Kasumi-1 (cell line): ENCODE measurements at regions not wholly inside any gene's neighbourhood (a gene's known extent, or its start where the extent isn't known, plus 50 kb on each side); places are given as distances from the start of the nearest gene placed in this dataset.

Experiments used
- DNase-seq, 2 experiments: peaks; one replicate each; lab custom pipeline; 2025; lab: John Stamatoyannopoulos, UW

DNA sequence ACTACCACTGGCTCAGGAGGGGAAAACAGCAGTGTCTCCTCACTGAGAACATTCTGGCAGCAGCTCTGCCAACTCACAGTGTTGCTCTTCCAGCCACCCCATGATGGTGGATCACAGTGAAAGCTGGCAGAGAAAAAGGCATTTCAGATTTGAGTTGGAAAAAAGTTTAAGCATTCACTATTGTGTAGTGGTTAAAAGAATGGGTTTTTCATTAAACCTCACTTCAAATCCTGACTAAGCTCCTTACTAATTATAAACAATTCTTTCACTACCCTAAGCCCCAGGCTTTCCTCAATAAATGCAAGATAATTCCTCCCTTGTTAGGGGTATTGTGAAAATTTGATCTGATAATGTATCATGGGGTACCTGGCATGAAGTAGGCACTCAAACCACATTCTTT, 518.1 kb downstream of the SNAPC1 start:
- no peak for DNase-seq

DNA sequence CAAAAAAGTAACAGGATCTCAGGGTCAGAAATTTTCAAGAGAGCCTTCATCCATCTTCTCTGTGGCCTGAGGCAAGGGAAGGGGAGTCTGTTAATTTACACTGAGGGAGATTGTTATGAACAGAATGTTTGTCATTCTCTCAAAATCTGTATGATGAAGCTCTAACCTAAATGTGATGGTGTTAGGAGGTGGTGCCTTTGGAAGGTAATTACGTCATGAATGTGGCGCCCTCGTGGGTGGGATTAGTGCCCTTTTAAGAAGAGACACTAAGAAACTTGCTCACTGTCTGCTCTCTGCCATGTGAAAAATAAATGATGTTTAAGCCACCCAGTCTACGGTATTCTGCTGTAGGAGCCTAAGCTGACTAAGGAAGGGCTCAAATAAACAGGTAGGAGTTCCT, 521.6 kb downstream of the SNAPC1 start:
- no peak for DNase-seq

DNA sequence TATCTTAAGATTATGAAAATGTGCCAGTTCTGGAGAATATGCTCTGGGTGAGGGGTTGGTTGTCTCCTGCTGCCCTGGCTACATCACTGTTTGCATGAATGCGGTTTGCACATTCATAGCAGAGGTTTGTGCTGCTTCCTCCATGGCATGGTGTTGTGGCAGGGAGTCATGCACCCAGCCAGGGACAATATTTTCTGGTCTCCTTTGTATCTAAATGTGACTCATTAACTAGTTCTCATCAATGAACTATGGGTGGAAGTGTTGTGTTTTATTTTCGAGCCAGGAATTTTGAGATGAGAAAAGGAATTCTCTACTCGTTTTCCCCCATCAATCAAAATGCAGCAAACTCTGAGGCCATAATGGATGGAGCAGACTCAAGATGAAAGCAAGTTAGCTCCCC, 527.3 kb downstream of the SNAPC1 start:
- no peak for DNase-seq

DNA sequence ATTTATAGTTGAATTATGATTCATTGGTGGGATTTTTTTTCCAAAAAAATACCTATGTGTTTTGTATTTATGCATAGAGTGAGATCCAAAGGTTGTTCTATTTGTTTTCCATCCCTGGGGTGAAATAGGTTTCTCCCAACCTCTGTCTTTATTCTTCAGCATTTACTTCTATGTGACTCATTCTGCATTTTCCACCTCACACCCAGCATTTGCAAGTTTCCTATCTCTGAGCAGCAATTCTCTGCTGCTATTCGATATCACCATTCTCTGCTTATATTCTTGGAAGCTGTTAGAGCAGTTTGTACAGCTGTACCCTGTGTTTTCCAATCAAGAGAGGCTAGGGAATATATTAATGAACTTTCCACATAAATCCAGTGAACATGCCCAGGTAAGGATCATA, 538.9 kb downstream of the SNAPC1 start:
- no peak for DNase-seq

DNA sequence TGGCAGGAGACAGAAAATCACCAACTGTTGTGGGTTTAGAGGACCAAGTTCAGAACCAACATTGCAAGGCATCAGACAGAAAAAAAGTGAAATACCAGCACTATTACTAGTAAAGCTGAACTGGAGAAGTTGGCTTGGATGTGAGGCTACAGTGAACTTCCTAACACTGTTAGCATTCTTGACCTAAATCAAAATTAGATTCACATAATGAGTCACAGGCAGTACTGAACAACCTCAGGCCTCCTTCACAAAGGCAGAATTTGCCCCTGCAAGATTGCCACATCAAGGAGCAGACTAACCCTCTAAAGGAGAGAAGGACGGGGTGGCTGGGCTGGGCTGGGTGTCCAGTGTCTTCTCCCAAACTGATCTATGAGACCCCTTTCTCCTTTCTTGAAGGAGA, 539.7 kb downstream of the SNAPC1 start:
- no peak for DNase-seq

DNA sequence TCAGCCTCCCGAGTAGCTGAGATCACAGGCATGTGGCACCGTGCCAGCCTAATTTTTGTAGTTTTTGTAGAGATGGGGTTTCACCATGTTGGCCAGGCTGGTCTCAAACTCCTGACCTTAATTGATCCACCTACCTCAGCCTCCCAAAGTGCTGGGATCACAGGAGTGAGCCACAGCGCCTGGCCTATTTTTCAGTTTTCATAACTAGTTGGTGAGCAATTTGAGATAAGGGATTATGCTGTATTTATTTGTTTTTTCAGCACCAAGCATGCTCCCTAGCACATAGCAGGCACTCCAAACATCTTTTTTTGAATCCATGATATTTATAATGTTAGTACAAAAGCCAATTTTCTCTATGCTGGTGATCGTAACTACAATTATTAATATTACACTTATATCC, 541.2 kb downstream of the SNAPC1 start:
- no peak for DNase-seq

DNA sequence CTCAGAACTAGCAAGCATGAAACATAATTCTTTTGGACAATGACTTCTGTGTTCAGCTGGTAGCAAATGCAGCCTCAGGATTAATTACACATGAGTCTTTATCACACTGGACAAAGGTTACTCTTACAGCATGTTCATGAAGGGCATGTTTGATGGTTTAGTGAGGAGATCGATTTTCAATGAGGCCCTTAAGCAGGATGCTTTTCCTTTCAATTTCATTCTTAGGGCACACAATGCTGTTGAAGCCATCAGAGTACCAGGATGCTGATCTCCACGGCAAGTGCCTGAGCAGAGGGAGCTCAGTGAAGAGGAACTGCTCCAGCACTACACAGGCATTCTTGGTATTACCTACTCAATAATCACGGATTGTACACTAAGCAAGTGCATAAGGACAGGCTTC, 542.0 kb downstream of the SNAPC1 start:
- no peak for DNase-seq

DNA sequence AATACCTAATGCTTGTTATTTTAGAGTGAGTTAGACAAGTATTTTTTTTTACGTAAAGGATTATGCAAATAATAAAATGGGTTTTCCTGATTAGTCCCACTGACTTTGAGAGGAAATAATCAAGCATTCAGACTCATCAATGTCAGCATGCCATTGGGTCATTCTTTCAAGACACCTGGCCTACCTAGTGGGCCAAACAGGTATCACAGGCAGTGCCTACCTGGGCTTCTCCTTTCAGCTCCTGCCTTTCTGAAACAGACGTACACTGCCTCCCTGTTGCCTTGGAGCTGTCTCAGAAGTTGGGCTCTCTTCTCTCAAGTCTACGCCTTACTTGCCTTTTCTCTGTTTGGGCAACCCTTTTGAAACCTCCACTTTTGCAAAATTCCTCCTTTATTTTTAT, 545.6 kb downstream of the SNAPC1 start:
- no peak for DNase-seq

DNA sequence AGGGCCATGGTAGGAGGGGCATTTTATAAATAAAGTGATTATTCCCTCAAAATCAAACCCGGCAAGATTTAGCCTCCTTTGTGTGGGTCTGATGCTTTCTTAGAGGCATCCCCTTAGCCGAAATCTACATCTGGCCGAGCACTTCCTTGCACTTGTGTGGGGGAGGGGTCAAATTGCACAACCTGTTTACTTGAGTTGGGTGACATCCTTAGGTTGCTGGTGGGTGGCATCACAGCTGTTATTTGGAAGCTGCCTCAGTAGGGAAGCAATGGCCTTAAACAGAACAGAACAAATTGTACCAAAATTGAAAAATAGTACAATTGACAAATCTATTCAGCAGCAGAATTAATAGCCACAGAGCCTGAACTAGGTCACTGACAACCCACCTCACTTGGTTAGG, 546.1 kb downstream of the SNAPC1 start:
- DNase-seq: no peak

DNA sequence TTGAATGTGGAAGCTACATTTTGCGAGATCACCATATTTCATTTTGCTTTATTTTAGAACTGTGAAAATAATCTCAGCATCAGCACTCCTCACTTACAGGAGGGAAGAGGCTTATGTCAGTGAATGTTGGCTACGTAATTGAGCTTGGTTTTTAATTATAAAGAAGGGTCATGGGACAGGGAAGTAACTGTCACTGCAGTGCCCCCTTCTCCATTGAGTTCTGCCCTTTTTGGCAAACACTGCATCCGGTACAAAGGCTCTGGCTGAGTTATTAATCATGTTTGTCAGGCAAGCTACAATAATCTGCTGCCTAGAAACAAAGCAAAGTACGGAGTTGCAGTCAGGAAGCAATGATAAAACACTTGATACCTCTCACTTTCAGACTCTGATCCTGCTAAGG, 546.7 kb downstream of the SNAPC1 start:
- no peak for DNase-seq

DNA sequence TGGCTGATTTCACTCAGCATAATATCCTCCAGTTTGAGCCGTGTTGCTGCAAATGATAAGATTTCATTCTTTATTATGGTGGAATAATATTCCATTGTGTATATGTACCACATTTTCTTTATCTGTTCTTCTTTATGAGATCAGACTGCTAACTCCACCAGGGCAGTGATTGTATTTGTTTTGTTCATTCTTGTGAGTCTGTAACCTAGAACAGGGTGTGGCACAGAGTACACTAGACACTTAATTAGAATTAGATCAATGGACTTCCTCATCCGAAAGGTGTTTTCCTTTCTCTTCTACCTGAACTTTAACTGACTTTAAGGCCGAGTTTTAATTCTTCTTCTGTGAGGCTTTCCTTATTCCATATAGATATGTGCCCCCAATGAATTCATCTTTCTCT, 551.0 kb downstream of the SNAPC1 start:
- DNase-seq: no peak

DNA sequence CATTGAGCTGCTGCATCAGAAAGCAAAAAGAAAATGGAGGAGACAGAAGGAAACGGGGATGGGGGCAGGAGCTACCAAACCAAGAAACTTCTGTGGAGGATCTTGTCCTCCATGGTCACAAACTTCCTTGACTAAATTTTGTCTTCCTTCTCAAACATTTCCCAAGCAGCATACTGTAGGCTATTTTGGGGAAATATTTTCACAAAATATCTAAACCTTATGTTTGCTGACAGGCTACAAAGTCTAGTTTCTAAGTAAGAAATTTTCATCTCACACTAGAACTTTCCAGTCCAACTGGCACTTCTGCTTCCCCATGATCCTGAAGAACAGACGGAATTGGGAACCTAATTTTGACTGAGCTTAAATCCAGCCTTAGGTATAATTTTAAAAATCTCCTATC, 552.0 kb downstream of the SNAPC1 start:
- DNase-seq: no peak

DNA sequence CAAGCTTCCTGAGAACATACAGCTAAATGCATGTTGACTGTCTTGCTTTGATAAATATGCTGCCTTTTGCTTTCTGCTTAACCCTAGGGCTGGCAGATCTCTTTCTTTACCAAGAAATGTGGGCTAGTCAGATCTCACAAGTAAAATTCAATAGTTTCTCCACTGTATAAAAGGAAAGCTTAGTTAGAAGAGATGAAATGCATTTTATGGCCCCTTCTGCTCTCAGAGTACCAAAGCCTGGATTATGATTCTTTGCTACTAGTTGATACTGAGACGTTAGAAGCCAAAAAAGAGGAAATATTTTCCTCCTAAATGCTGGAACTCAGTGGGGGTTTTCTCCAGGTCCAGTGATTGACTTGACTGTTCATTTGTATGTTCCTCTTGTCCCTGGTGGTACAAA, 552.7 kb downstream of the SNAPC1 start:
- no peak for DNase-seq

DNA sequence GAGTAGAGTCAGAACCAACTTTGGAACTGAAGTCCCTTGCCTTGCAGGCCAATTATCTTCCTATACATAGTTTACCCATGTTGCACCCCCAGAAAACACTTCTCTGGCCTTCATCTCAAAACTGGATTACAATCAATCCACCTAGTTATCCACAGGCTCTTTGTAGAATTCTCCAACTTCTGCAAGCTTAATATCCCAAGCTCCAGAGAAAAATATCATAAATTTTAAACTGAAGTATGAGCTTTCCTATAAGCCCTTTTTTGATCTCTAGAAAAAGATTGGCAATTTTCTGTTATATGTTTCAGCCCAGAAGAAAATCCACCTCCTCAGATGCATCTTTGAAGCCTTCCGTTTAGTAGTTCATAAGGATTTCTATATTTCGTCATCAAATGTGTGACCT, 553.4 kb downstream of the SNAPC1 start:
- no peak for DNase-seq

DNA sequence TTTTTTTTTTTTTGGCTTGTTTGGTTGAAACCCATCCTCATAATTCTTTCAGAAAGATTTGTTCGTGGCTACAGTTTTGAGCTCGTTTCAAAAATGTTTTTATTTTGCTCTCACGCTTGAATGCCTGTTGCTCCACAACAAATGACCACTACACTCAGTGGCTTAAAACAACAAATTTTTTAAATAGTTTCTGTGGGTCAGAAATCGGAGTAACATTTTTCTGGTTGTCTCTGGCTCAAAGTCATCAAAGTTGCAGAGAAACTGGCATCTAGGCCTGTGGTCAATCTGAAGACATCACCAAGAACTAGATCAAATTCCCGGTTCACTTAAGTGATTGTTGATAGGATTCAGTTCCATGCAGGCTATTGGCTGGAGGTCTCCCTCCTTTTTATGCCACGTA, 560.0 kb downstream of the SNAPC1 start:
- DNase-seq: no peak

DNA sequence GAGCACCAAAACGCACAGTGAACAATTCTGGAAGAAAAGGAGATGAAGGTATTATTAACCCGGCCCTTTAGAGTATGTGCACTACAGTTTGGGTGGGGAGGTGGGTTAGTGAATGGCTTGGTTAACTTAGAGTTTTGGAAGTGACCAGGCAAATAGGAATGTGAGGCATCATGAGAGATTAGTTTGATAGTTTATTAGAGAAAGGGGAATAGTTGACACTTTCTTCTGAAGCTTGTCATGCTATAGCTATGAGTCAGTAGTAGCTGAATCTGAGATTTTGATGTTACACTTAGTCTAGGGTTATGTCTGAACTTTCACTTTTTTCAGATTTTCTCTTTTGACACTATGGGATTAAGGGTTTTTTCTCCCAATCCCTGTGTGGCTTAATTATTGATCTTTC, 567.2 kb downstream of the SNAPC1 start:
- DNase-seq: no peak

DNA sequence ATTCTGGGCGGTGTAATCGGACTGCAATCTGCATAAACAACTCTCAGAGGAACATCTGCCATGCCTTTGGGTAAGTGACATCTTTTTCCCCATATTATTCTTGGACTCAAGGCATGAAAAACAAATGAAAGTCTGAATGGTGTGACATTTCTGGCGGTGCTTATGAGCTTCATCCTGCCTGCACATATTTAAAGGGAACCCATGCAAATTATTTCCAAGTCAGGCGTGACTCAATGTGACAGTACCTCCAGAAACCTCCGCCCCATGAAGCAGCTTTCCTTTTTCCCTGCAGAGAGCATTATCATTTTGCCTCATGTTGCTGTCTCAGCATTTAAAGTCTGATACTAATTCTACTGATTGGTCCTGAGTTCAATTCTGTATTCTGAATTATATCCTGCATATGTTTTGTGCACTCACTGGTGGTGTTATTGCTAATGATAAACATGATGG, 585.4 kb downstream of the SNAPC1 start:
- no peak for DNase-seq

DNA sequence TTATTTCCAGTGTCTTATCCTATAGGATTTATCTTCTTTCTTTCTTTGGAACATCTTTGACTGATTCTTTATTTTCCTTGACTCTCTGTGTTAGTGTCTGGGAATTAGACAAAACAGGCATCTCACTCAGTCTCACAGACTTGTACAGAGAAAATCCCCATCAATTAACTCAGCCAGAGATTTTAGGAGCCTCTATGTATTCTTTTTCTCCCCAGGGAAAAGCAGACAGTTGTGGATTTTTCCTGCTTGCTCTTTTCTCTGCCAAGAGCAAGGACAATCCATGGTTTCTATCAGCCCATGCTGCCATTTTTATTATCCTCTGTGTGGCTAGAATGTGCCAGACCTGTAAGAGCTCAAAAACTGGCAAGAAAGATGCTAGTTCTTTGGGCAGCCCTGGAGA, 595.1 kb downstream of the SNAPC1 start:
- no peak for DNase-seq

DNA sequence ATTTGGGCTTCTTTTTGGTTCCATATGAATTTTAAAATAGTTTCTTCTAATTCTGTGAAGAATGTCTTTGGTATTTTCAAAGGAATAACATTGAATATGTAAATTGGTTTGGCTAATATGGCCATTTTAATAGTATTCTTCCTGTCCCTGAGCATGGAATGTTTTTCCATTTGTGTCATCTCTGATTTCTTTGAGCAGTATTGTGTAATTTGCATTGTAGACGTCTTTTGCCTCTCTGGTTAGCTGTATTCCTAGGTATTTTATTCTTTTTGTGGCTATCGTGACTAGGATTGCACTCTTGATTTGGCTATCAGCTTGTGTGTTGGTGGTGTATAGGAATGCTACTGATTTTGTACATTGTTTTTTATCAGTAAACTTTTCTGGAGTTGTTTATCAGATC, 601.9 kb downstream of the SNAPC1 start:
- DNase-seq: no peak

DNA sequence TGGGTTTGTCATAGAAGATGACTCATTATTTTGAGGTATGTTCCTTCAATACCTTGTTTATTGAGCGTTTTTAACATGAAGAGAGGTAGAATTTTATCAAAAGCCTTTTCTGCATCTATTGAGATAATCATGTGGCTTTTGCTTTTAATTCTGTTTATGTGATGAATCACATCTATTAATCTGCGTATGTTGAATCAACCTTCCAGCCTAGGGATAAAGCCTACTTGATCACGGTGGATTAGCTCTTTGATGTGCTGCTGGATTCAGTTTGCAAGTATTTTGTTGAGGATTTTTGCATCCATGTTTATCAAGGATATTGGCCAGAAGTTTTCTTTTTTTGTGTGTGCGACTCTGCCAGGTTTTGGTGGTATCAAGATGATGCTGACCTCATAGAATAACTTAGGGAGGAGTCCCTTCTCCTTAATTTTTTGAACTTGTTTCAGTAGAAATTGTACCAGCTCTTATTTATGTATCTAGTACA, 602.6 kb downstream of the SNAPC1 start:
- no peak for DNase-seq

DNA sequence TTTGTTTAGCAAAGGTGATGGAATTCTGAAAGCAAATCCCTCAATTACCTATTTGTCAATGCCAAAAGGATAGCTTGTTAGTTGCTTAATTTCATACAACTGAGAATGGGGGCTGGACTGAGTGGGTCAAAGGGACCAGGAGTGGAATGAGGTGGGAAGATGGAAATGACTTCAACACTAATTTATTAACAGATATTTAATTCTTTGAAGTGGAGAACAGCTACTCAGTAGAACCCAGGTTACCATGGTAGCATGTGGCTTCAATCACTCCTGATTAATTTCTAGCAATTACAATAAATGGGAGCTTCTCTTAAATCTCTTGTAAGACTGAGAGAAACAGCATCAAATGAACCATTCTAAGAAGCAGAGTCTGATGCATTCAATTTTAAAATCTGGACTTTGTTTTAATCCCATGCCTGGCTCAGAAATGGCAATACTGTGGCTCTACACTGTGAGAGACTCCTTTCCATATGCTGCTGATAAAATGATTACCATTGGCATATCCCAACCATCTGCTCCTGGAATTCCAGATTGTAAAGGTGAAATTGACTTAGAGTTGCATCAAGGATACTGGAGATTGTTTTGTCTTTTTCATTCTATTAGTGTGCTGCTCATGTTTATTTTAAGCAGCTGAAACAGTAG, 607.8 kb downstream of the SNAPC1 start:
- DNase-seq: no peak

DNA sequence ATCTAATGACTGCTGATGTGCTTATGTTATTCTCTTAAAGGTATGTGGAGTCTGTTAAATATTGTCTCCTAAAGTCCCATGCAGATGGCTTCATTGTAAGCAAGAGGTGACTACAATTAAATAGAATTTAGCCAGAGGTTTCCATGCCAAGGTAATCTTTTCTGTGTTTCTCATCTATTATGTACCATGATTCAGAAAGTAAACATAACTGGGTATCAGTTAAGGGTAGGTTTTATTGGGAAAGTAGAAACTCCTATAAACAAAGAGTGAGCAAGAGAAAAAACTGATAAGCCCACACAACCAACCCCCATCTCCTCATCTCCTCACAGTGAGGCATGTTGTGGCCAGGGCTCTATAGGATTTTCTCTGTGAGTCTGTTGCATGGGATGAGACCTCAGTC, 611.7 kb downstream of the SNAPC1 start:
- DNase-seq: no peak

DNA sequence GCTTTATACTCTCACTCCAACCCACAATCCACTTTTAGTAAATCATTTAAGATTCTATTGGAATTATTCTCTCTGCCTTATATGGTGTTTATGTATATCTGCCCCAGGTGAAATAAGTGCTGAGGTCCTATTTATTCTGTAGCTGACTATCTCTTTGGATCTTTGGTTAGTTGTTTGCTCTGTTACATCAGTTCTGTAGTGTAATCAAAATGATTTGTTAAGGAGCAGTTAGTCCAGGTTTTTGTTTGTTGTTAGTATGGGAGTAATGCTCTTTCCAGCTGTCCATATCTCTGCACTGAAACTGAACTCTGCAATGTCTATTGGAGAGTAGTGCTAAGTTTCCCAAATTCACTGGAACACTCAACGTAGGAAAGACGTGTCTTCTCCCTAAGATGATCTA, 615.8 kb downstream of the SNAPC1 start:
- DNase-seq: no peak

DNA sequence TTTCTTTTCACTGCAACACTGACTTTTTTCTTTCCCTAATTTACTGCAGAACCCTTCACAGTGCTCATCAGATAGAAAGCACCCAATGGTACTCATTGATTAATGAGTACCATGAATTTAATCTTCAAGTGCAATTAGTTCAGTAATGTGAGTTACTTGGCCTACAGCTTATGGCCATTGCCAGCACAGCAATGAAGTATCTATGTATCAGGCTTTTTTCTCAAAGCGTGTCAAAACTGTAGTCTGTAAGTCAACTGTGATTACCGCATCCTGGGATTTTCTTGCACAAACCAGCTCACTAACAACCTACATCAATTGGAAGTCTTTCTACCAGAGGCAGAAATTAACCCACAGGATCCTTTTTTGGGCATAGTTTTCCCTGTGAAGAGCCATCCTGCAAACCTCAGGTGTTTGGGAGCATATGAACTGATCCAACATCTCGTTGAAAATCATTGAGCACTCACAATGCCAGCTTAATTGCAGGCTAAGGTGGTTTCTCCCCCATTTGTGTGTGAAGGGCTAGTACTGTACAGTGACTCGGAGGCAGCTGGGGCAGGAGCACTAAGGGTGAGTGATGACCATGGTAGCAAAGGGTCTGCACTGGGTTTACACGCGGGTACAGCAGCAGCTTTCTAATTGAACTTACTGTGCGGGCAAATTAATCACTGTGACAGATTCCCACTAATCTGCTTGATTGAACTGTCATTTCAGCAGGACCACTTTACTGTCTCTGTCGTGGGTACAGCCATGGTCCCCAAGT, 619.3 kb downstream of the SNAPC1 start:
- DNase-seq: no peak
